Caco-2 (cell line): ENCODE measurements at regions not wholly inside any gene's neighbourhood (a gene's known extent, or its start where the extent isn't known, plus 50 kb on each side); places are given as distances from the start of the nearest gene placed in this dataset.
"Not testable (repeated sequence)": the region's sequence is repeated elsewhere in the genome, so short reads cannot be mapped to it uniquely, and the experiment has no call there.

ENCODE experiments used
- BruUV-seq: library from RNA; stranded (reverse); fragments of 400-500 nt; replicated peaks from 2 replicates; lab custom pipeline; 2021; lab: Mats Ljungman, UMichigan
- CTCF ChIA-PET: fragments of 300-600 bp; sonication (Branson Sonifier 250); formaldehyde crosslinking; loops from one replicate; lab custom pipeline; 2022; ENCODE audit warnings: antibody characterized with exemption; lab: Charles Lee
- POLR2A ChIA-PET: fragments of 300-600 bp; sonication (Branson Sonifier 250); formaldehyde crosslinking; loops from one replicate; lab custom pipeline; 2022; ENCODE audit warnings: antibody characterized with exemption; lab: Charles Lee
- DNase-seq, 2 experiments: peaks; one replicate each; pipeline versions ENCODE4 v3.0.0 to v3.0.0-alpha.2; 2020 to 2022
- H3K27me3 ChIP-seq: replicated peaks from 2 replicates; pipeline ENCODE4 v1.6.0; 2011; ENCODE audit warnings: low read length; ENCODE audit not compliant: control insufficient read depth, insufficient read depth
- H3K36me3 ChIP-seq: 2 replicates; pipeline ENCODE4 v1.5.1; 2011; ENCODE audit warnings: low read length; ENCODE audit not compliant: control insufficient read depth, insufficient read depth
- H3K4me1 ChIP-seq: fragments of 250-450 bp; sonication (Bioruptor Pico); 2 replicates; pipeline ENCODE4 v1.5.1; 2020; ENCODE audit warnings: mild to moderate bottlenecking
- H3K4me3 ChIP-seq: 2 replicates; pipeline ENCODE4 v1.5.1; 2011; ENCODE audit warnings: low read depth, mild to moderate bottlenecking, control low read depth, low read length
- H3K9me3 ChIP-seq: fragments of 250-450 bp; sonication (Bioruptor Pico); 2 replicates; pipeline ENCODE4 v1.5.1; 2020; ENCODE audit warnings: mild to moderate bottlenecking, moderate library complexity
- H3K27ac Mint-ChIP-seq: one replicate; pipeline ENCODE4 v1.8.0; 2022; ENCODE audit warnings: mixed read lengths; ENCODE audit not compliant: unreplicated experiment
- H3K27me3 Mint-ChIP-seq: one replicate; pipeline ENCODE4 v1.8.0; 2022; ENCODE audit warnings: mixed read lengths; ENCODE audit not compliant: insufficient read depth, unreplicated experiment
- H3K36me3 Mint-ChIP-seq: one replicate; pipeline ENCODE4 v1.8.0; 2022; ENCODE audit warnings: mild to moderate bottlenecking, mixed read lengths; ENCODE audit not compliant: insufficient read depth, unreplicated experiment
- H3K4me1 Mint-ChIP-seq: one replicate; pipeline ENCODE4 v1.8.0; 2022; ENCODE audit warnings: low read depth, mixed read lengths; ENCODE audit not compliant: unreplicated experiment
- H3K4me3 Mint-ChIP-seq: one replicate; pipeline ENCODE4 v1.8.0; 2022; ENCODE audit warnings: mild to moderate bottlenecking, moderate library complexity, mixed read lengths; ENCODE audit not compliant: unreplicated experiment
- H3K9me3 Mint-ChIP-seq: one replicate; pipeline ENCODE4 v1.8.0; 2022; ENCODE audit warnings: mixed read lengths; ENCODE audit not compliant: unreplicated experiment
- intact Hi-C: fragments of 100-400 bp; cut with micrococcal nuclease; formaldehyde crosslinking; loops from one replicate; pipeline ENCODE4 v1.10.0; 2022; ENCODE audit not compliant: unreplicated experiment
- TF ChIP-seq, protein P1 (sequence below), 2 experiments: fragments of 200-600 bp in 1 of 2; IDR thresholded peaks; 1 replicate in 1 of 2; 2 replicates in 1 of 2; pipeline versions ENCODE4 v1.5.1 to v1.8.0; 2011 to 2022; ENCODE audit warnings: antibody characterized with exemption in 1 of 2, control low read depth in 1 of 2, inconsistent platforms in 1 of 2, low read depth in 1 of 2, low read length in 1 of 2, mild to moderate bottlenecking in 1 of 2, moderate library complexity in 1 of 2; ENCODE audit not compliant: insufficient read depth in 1 of 2, severe bottlenecking in 1 of 2, unreplicated experiment in 1 of 2

DNA sequence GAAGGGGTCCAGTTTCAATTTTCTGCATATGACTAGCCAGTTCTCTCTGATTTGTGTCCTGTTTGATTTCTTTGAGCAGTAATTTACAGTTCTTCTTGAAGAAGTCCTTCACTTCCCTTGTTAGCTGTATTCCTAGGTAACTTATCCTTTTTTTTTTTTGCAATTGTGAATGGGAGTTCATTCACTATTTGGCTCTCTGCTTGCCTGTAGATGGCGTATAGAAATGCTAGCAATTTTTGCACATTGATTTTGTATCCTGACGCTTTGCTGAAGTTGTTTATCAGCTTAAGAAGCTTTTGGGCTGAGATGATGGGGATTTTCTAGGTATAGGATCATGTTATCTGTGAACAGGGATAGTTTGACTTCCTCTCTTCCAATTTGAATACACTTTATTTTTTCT, 77.6 kb upstream of the NID2 start:
- no peaks in the 10 kb centered on the region for H3K36me3 ChIP-seq
- Mint-ChIP-seq H3K36me3 (no peaks in the 10 kb centered on the region), H3K9me3 (peaks cover 8% of the 10 kb centered on the region), H3K4me1 (no peaks in the 10 kb centered on the region), H3K4me3 (no peak overlapping the region), H3K27me3 (peaks cover 3% of the 10 kb centered on the region), H3K27ac (no peak overlapping the region)
- BruUV-seq = no TSS peak
- 0 out of 2 replicates have a peak, but pooled peaks cover 3% of the 10 kb centered on the region for H3K9me3 ChIP-seq
- intact Hi-C loops = no loop called here
- ChIA-PET POLR2A (no interaction called here), CTCF (no interaction called here)
- TF ChIP-seq, protein P1, sequence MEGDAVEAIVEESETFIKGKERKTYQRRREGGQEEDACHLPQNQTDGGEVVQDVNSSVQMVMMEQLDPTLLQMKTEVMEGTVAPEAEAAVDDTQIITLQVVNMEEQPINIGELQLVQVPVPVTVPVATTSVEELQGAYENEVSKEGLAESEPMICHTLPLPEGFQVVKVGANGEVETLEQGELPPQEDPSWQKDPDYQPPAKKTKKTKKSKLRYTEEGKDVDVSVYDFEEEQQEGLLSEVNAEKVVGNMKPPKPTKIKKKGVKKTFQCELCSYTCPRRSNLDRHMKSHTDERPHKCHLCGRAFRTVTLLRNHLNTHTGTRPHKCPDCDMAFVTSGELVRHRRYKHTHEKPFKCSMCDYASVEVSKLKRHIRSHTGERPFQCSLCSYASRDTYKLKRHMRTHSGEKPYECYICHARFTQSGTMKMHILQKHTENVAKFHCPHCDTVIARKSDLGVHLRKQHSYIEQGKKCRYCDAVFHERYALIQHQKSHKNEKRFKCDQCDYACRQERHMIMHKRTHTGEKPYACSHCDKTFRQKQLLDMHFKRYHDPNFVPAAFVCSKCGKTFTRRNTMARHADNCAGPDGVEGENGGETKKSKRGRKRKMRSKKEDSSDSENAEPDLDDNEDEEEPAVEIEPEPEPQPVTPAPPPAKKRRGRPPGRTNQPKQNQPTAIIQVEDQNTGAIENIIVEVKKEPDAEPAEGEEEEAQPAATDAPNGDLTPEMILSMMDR (IDR thresholded peaks at IDR 0.05; ENCODE audit: insufficient read depth in 1 of 2, low read depth in 1 of 2, low read length in 1 of 2, severe bottlenecking in 1 of 2, unreplicated experiment in 1 of 2) = peak in 1 of 2 experiments; percentile 10
- no peaks in the 10 kb centered on the region for H3K4me1 ChIP-seq
- H3K4me3 ChIP-seq = no peak overlapping the region
- DNase-seq = no peak
- no peaks in the 10 kb centered on the region for H3K27me3 ChIP-seq

DNA sequence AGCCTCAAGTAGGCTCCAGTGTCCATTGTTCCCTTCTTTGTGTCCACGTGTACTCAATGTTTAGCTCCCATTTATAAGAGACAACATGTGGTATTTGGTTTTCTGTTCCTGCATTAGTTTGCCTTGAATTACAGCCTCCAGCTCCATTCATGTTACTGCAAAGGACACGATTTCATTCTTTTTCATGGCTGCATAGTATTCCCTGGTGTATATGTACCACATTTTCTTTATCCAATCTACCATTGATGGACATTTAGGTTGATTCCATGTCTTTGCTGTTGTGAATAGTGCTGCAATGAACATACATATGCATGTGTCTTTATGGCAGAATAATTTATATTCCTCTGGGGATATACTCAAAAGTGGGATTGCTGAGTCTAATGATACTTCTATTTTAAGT, 75.2 kb upstream of the NID2 start:
- H3K4me3 Mint-ChIP-seq, H3K9me3 ChIP-seq, H3K9me3 Mint-ChIP-seq, H3K36me3 Mint-ChIP-seq, BruUV-seq, POLR2A ChIA-PET, H3K4me1 ChIP-seq, H3K27me3 ChIP-seq, CTCF ChIA-PET, H3K27ac Mint-ChIP-seq, H3K27me3 Mint-ChIP-seq, H3K4me1 Mint-ChIP-seq, intact Hi-C loops, H3K36me3 ChIP-seq, DNase-seq, H3K4me3 ChIP-seq: not testable (repeated sequence)

DNA sequence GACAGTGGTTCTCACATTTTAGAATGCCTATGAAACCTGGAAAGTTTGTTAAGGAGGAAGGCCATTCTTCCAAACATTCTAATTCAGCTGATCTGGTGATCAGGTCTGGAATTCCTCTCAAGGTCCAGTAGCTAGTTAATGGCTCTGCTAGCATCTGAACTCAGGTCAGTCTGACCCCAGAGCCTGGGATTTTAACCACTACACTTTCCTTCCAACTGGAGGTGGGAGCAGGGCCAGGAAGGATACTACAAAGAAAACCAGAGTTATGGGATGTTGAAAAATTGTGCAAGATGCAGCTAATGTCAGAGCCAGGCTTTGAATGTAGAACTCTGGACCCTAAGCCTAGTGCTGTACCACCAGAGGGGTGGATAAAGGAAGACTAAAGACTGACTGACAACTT, 73.6 kb upstream of the NID2 start:
- no peaks in the 10 kb centered on the region for H3K9me3 ChIP-seq
- no peaks in the 10 kb centered on the region for H3K36me3 Mint-ChIP-seq
- H3K4me1 ChIP-seq = no peaks in the 10 kb centered on the region
- CTCF ChIA-PET = no interaction called here
- POLR2A ChIA-PET = no interaction called here
- no peaks in the 10 kb centered on the region for H3K27me3 Mint-ChIP-seq
- no peaks in the 10 kb centered on the region for H3K27me3 ChIP-seq
- DNase-seq = no peak
- TF ChIP-seq, protein P1 (IDR thresholded peaks at IDR 0.05; ENCODE audit: insufficient read depth in 1 of 2, low read depth in 1 of 2, low read length in 1 of 2, severe bottlenecking in 1 of 2, unreplicated experiment in 1 of 2) = no peak
- no peaks in the 10 kb centered on the region for H3K4me1 Mint-ChIP-seq
- no peak overlapping the region for H3K4me3 ChIP-seq
- no TSS peak for BruUV-seq
- H3K36me3 ChIP-seq = no peaks in the 10 kb centered on the region
- intact Hi-C loops = no loop called here
- peaks cover 11% of the 10 kb centered on the region for H3K9me3 Mint-ChIP-seq
- H3K27ac Mint-ChIP-seq = no peak overlapping the region
- H3K4me3 Mint-ChIP-seq = no peak overlapping the region
